Choroid plexus epithelial cell (primary cell): ENCODE measurements at regions not wholly inside any gene's neighbourhood (a gene's known extent, or its start where the extent isn't known, plus 50 kb on each side); places are given as distances from the start of the nearest gene placed in this dataset.

Source experiments
- DNase-seq: peaks from one replicate; pipeline ENCODE4 v3.0.0-alpha.2; 2010; ENCODE audit warnings: low read depth
- H3K4me3 ChIP-seq: 2 replicates; pipeline ENCODE4 v1.5.1; 2011; ENCODE audit warnings: low read depth, mild to moderate bottlenecking, control low read depth, low read length, moderate library complexity
- CTCF ChIP-seq: conservative IDR thresholded peaks from 2 replicates; pipeline ENCODE4 v1.5.1; 2011; ENCODE audit warnings: low read depth, mild to moderate bottlenecking, control low read depth, inconsistent platforms, low read length, moderate library complexity

- DNase-seq = no peak
- H3K4me3 ChIP-seq = no peak overlapping the region
- no peak for TF ChIP-seq CTCF
These were observed 112.8 kb upstream of the NR3C1 start for GRCh38 chr5:143516249-143516648.

GRCh38 chr5:143515829-143516228, 112.3 kb upstream of the NR3C1 start:
- TF ChIP-seq CTCF = no peak
- peak; percentile 33 for DNase-seq
- no peak overlapping the region for H3K4me3 ChIP-seq

GRCh38 chr5:143514616-143515335, 111.3 kb upstream of the NR3C1 start:
- DNase-seq = peak; percentile 34
- no peak for TF ChIP-seq CTCF
- H3K4me3 ChIP-seq = no peak overlapping the region

GRCh38 chr5:143513720-143514119, 110.2 kb upstream of the NR3C1 start:
- no peak overlapping the region for H3K4me3 ChIP-seq
- TF ChIP-seq CTCF = no peak
- DNase-seq = no peak

GRCh38 chr5:143511736-143512135, 108.2 kb upstream of the NR3C1 start:
- DNase-seq = no peak
- H3K4me3 ChIP-seq = no peak overlapping the region
- TF ChIP-seq CTCF = no peak

GRCh38 chr5:143509758-143510221, 106.3 kb upstream of the NR3C1 start:
- H3K4me3 ChIP-seq = no peak overlapping the region
- DNase-seq = no peak
- no peak for TF ChIP-seq CTCF

- peak; percentile 39 for TF ChIP-seq CTCF
- no peak overlapping the region for H3K4me3 ChIP-seq
These were observed 103.5 kb upstream of the NR3C1 start for GRCh38 chr5:143506836-143507552.

More at GRCh38 chr5:143506836-143507552, 103.5 kb upstream of the NR3C1 start:
- peak; percentile 94 for DNase-seq
